GM12878 (cell line): ENCODE measurements at regions not wholly inside any gene's neighbourhood (a gene's known extent, or its start where the extent isn't known, plus 50 kb on each side); places are given as distances from the start of the nearest gene placed in this dataset.

Experiments used
- ATAC-seq: fragments of 200-7000 bp; cut with Tn5 transposase; 3 replicates; pipeline ENCODE4 v1.9.1; 2020; ENCODE audit warnings: mild to moderate bottlenecking, moderate library complexity
- BruUV-seq: library from RNA; stranded (reverse); fragments of 400-500 nt; replicated peaks from 2 replicates; lab custom pipeline; 2021; lab: Mats Ljungman, UMichigan
- CTCF ChIA-PET: fragments of 300-600 bp; sonication (Branson Sonifier 250); formaldehyde crosslinking; extraction: SDS; loops from one replicate; lab custom pipeline; 2021; ENCODE audit warnings: inconsistent platforms; lab: Yijun Ruan, JAX
- POLR2A ChIA-PET: fragments of 350-600 bp; formaldehyde crosslinking; extraction: SDS; loops from one replicate; lab custom pipeline; 2021; ENCODE audit warnings: inconsistent platforms; lab: Charles Lee
- RAD21 ChIA-PET: fragments of 300-600 bp; sonication (Branson Sonifier 250); formaldehyde crosslinking; loops from one replicate; lab custom pipeline; 2023; ENCODE audit warnings: antibody characterized with exemption; ENCODE audit not compliant: unreplicated experiment; lab: Charles Lee
- SMC1A ChIA-PET: fragments of 300-600 bp; sonication (Branson Sonifier 250); formaldehyde crosslinking; loops from one replicate; lab custom pipeline; 2023; ENCODE audit not compliant: unreplicated experiment, uncharacterized antibody; lab: Charles Lee
- DNase-seq: peaks from one replicate; pipeline ENCODE4 v3.0.0-alpha.2; 2011; ENCODE audit warnings: low read depth, low spot score
- FAIRE-seq: peaks from 3 replicates; lab custom pipeline; 2011; peaks lifted over from hg19 to GRCh38; lab: Jason Lieb, UNC
- H2AFZ ChIP-seq: 2 replicates; pipeline ENCODE4 v1.6.0; 2011; ENCODE audit warnings: low read depth, low read length, control low read depth; ENCODE audit not compliant: control insufficient read depth
- H3K27ac ChIP-seq: 2 replicates; pipeline ENCODE4 v1.5.1; 2011; ENCODE audit warnings: control low read depth; ENCODE audit not compliant: control insufficient read depth, insufficient read depth
- H3K27me3 ChIP-seq, 2 experiments: replicated peaks in 1 of 2; 2 replicates each; pipeline versions ENCODE4 v1.6.0 to v1.6.1; 2011; ENCODE audit warnings: low read length in 1 of 2; ENCODE audit not compliant: control insufficient read depth in 2 of 2, insufficient read depth in 2 of 2
- H3K36me3 ChIP-seq, 2 experiments: 2 replicates each; pipeline ENCODE4 v1.5.1; 2011; ENCODE audit warnings: low read length in 1 of 2; ENCODE audit not compliant: control insufficient read depth in 2 of 2, insufficient read depth in 2 of 2
- H3K4me1 ChIP-seq: 2 replicates; pipeline ENCODE4 v1.6.1; 2011; ENCODE audit warnings: mild to moderate bottlenecking, low read length, moderate library complexity, mixed read lengths; ENCODE audit not compliant: control insufficient read depth, insufficient read depth
- H3K4me2 ChIP-seq: 2 replicates; pipeline ENCODE4 v1.6.0; 2011; ENCODE audit warnings: control low read depth; ENCODE audit not compliant: control insufficient read depth, insufficient read depth
- H3K4me3 ChIP-seq: fragments of 200-600 bp; sonication (generic); 2 replicates; pipeline ENCODE4 v1.5.1; 2016
- H3K79me2 ChIP-seq: 2 replicates; pipeline ENCODE4 v1.6.0; 2011; ENCODE audit warnings: low read length; ENCODE audit not compliant: control insufficient read depth, insufficient read depth
- H3K9ac ChIP-seq: 2 replicates; pipeline ENCODE4 v1.8.0; 2011; ENCODE audit warnings: low read length, control low read depth, mixed read lengths; ENCODE audit not compliant: control insufficient read depth, insufficient read depth
- H3K9me3 ChIP-seq: replicated peaks from 3 replicates; pipeline ENCODE4 v1.5.1; 2011; ENCODE audit warnings: mild to moderate bottlenecking, low read length; ENCODE audit not compliant: control insufficient read depth, insufficient read depth
- H4K20me1 ChIP-seq: 2 replicates; pipeline ENCODE4 v1.6.0; 2011; ENCODE audit not compliant: control insufficient read depth, insufficient read depth
- DPF2 ChIP-seq: fragments of 450-650 bp; IDR thresholded peaks from 2 replicates; pipeline ENCODE4 v1.6.1; 2017; ENCODE audit warnings: mild to moderate bottlenecking
- EGR1 ChIP-seq, 2 experiments: IDR thresholded peaks; 1 replicate in 1 of 2; 2 replicates in 1 of 2; pipeline ENCODE4 v1.6.1; 2011 to 2012; ENCODE audit warnings: low read depth in 2 of 2, low read length in 2 of 2, borderline replicate concordance in 1 of 2, mild to moderate bottlenecking in 1 of 2, moderate library complexity in 1 of 2
- ETV6 ChIP-seq, 2 experiments: fragments of 450-650 bp in 1 of 2; IDR thresholded peaks in 1 of 2; conservative IDR thresholded peaks in 1 of 2; 2 replicates each; pipeline ENCODE4 v1.6.1; 2014; ENCODE audit warnings: antibody characterized with exemption in 1 of 2, borderline replicate concordance in 1 of 2, low read depth in 1 of 2, mild to moderate bottlenecking in 1 of 2, moderate library complexity in 1 of 2
- KDM1A ChIP-seq: fragments of 200-600 bp; sonication (generic); IDR thresholded peaks from 2 replicates; pipeline ENCODE4 v1.6.1; 2016; ENCODE audit warnings: borderline replicate concordance
- MEF2A ChIP-seq: IDR thresholded peaks from 2 replicates; pipeline ENCODE4 v1.6.1; 2011; ENCODE audit warnings: low read depth, mild to moderate bottlenecking, low read length, moderate library complexity; ENCODE audit not compliant: insufficient read depth
- RAD51 ChIP-seq: fragments of 450-650 bp; IDR thresholded peaks from 2 replicates; pipeline ENCODE4 v1.6.1; 2016; ENCODE audit warnings: moderate library complexity, mild to moderate bottlenecking, inconsistent platforms
- RBBP5 ChIP-seq: fragments of 200-600 bp; sonication (generic); conservative IDR thresholded peaks from 2 replicates; pipeline ENCODE4 v1.6.1; 2016
- SREBF2 ChIP-seq: IDR thresholded peaks from 2 replicates; pipeline ENCODE4 v1.6.1; 2012; ENCODE audit warnings: mild to moderate bottlenecking, low read length
- ZNF274 ChIP-seq: IDR thresholded peaks from one replicate; pipeline ENCODE4 v1.8.0; 2011; ENCODE audit not compliant: insufficient read length, insufficient read depth
- ZNF384 ChIP-seq: IDR thresholded peaks from 2 replicates; pipeline ENCODE4 v1.6.1; 2012; ENCODE audit warnings: low read depth, mild to moderate bottlenecking, low read length, improper control_type of control experiment, borderline replicate concordance
- WGBS: methylation state at CpG from one replicate; pipeline ENCODE4 v1.1.6; 2016; ENCODE audit warnings: low lambda C conversion rate; ENCODE audit not compliant: insufficient replicate concordance, insufficient coverage; ENCODE audit errors: missing lambda C conversion rate; 5-methylcytosine and 5-hydroxymethylcytosine counted together
- in situ Hi-C: fragments of 300-500 bp; cut with MboI; formaldehyde crosslinking; loops from 9 replicates; pipeline ENCODE4 v1.14.3; 2018; ENCODE audit warnings: mixed read lengths
- intact Hi-C: fragments of 100-400 bp; cut with micrococcal nuclease; formaldehyde crosslinking; loops from one replicate; pipeline ENCODE4 v1.14.2; 2022; ENCODE audit not compliant: unreplicated experiment
- TF ChIP-seq, protein P1 (sequence below): IDR thresholded peaks from 2 replicates; pipeline ENCODE4 v1.6.1; 2011; ENCODE audit warnings: mild to moderate bottlenecking, low read depth, low read length, moderate library complexity; ENCODE audit not compliant: insufficient replicate concordance
- TF ChIP-seq, protein P2 (sequence below): fragments of 450-650 bp; IDR thresholded peaks from 2 replicates; pipeline ENCODE4 v1.6.1; 2017; ENCODE audit warnings: borderline replicate concordance

DNA sequence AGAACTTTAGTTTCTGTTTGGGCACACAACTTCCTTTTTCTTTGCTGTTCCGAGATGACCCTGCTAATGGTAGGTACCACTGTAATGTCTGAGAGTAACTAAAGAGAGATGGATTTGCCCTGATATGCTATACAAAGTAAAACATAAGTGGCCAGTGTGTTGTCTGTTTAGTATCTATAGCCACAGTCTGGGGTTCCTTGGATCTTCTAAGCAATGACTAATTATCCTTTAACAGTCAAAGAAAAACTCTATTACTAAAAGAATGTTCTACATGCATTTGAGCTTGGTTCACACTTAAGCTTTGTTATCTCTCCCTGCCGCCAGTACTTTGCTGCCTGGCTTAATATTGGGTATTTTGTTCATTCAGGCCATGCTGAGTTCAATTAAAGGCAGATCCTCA is 1051.9 kb upstream of the FLRT2 start:
- POLR2A ChIA-PET: no interaction called here
- SMC1A ChIA-PET: no interaction called here
- TF ChIP-seq, protein P1, sequence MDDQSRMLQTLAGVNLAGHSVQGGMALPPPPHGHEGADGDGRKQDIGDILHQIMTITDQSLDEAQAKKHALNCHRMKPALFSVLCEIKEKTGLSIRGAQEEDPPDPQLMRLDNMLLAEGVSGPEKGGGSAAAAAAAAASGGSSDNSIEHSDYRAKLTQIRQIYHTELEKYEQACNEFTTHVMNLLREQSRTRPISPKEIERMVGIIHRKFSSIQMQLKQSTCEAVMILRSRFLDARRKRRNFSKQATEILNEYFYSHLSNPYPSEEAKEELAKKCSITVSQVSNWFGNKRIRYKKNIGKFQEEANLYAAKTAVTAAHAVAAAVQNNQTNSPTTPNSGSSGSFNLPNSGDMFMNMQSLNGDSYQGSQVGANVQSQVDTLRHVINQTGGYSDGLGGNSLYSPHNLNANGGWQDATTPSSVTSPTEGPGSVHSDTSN: no peak
- TF ChIP-seq DPF2 (no peak), RBBP5 (no peak), EGR1 (IDR thresholded peaks at IDR 0.05; ENCODE audit: borderline replicate concordance in 1 of 2, low read depth in 2 of 2, low read length in 2 of 2) (no peak)

DNA sequence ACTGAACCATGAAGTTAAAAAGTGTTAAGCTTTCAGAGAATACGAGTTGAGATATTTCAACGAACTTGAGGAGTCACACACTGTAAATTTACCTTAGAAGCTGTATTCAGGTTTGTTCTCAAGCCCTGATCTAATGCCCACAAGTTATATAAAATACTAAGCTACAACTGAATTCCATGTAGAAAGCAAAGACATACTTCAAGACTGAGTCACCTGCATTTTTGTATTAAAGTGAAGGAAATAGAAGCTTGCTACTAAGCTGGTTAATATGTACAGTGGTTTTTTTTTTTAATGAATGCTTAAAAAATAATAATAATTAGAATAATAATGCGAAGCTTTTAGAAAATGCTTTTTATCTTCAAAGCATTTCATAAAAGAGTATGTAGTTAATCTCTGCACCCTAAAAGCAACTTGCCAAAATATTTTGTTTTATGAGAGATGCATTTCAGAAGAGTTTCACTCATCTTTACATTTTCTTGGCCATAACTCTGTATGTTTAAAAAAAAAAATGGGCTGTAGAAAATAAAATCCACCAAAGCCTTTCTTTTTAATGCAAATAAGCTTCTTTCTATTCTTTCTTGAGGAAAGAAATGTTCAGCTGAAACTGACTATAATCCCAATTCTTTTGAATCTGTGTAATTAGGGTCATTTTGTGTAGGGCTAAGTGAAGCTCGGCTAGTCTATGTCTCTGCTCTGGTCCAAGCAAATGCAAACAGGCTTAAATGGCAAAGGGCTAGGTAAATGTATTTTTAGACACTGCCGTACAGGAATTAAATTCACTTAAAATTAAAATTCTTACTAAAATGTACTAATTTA is 1047.5 kb upstream of the FLRT2 start:
- FAIRE-seq (no peak), ATAC-seq (no peak), DNase-seq (no peak)
- H3K36me3 ChIP-seq: no peaks in the 10 kb centered on the region
- H3K9ac ChIP-seq: no peak overlapping the region
- H3K4me1 ChIP-seq: no peaks in the 10 kb centered on the region
- H4K20me1 ChIP-seq: no peaks in the 10 kb centered on the region
- in situ Hi-C loops: no loop called here
- ChIA-PET SMC1A (interaction anchor here (0.9 kb wide), 1 partner anchor 14 kb away, joined by 3 read pairs; no protein-coding TSS in a partner anchor), POLR2A (interaction anchor here (0.5 kb wide), 1 partner anchor 1052 kb away, joined by 3 read pairs; no protein-coding TSS in a partner anchor), CTCF (interaction anchor here (0.6 kb wide), 2 partner anchors 109 to 1606 kb away, joined by 3 read pairs; no protein-coding TSS in a partner anchor), RAD21 (no interaction called here)
- no peaks in the 10 kb centered on the region for H3K27me3 ChIP-seq
- H3K27ac ChIP-seq: no peak overlapping the region
- no peaks in the 10 kb centered on the region for H3K9me3 ChIP-seq
- H3K4me2 ChIP-seq: no peak overlapping the region
- intact Hi-C loops: no loop called here
- no TSS peak for BruUV-seq
- H2AFZ ChIP-seq: no peak overlapping the region
- no peak overlapping the region for H3K4me3 ChIP-seq
- no peaks in the 10 kb centered on the region for H3K79me2 ChIP-seq
- WGBS: 8% methylated on average over 5 of the region's 5 CpGs
- no peak for TF ChIP-seq ZNF384
- TF ChIP-seq ZNF274: no peak
- TF ChIP-seq SREBF2: no peak
- TF ChIP-seq MEF2A: no peak
- TF ChIP-seq KDM1A: no peak
- no peak for TF ChIP-seq RAD51
- TF ChIP-seq ETV6 (conservative IDR thresholded peaks at IDR 0.05 in 1 of 2, IDR thresholded peaks at IDR 0.05 in 1 of 2; ENCODE audit: borderline replicate concordance in 1 of 2, low read depth in 1 of 2): no peak
- TF ChIP-seq, protein P2, sequence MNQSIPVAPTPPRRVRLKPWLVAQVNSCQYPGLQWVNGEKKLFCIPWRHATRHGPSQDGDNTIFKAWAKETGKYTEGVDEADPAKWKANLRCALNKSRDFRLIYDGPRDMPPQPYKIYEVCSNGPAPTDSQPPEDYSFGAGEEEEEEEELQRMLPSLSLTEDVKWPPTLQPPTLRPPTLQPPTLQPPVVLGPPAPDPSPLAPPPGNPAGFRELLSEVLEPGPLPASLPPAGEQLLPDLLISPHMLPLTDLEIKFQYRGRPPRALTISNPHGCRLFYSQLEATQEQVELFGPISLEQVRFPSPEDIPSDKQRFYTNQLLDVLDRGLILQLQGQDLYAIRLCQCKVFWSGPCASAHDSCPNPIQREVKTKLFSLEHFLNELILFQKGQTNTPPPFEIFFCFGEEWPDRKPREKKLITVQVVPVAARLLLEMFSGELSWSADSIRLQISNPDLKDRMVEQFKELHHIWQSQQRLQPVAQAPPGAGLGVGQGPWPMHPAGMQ: no peak

More for the DNA sequence above, 1051.9 kb upstream of the FLRT2 start:
- intact Hi-C loops: no loop called here
- H4K20me1 ChIP-seq: no peaks in the 10 kb centered on the region
- no peaks in the 10 kb centered on the region for H3K79me2 ChIP-seq
- no peaks in the 10 kb centered on the region for H3K4me1 ChIP-seq
- H3K27me3 ChIP-seq: no peaks in the 10 kb centered on the region
- in situ Hi-C loops: no loop called here
- no peak overlapping the region for H3K9ac ChIP-seq
- no TSS peak for BruUV-seq
- H3K36me3 ChIP-seq: no peaks in the 10 kb centered on the region
- no peak overlapping the region for H3K4me2 ChIP-seq
- no peak overlapping the region for H2AFZ ChIP-seq
- FAIRE-seq: no peak
- no peaks in the 10 kb centered on the region for H3K9me3 ChIP-seq
- H3K27ac ChIP-seq: no peak overlapping the region
- ChIA-PET CTCF (no interaction called here), RAD21 (no interaction called here)
- DNase-seq: no peak
- H3K4me3 ChIP-seq: no peak overlapping the region
- WGBS: 14% methylated on average over 2 of the region's 2 CpGs
- ATAC-seq: no peak
